ENCODE measurements at regions not wholly inside any gene's neighbourhood (a gene's known extent, or its start where the extent isn't known, plus 50 kb on each side); places are given as distances from the start of the nearest gene placed in this dataset.

GRCh38 chr1:181142096-181142958, 53.8 kb downstream of the IER5 start:
- FAIRE-seq, result peak; percentile 91
- TF ChIP-seq PAX5 (IDR thresholded peaks at IDR 0.05; ENCODE audit: insufficient read depth, low read length, severe bottlenecking) (no peak), TAF1 (IDR thresholded peaks at IDR 0.05; ENCODE audit: low read depth, low read length) (no peak), POLR2AphosphoS5 (IDR thresholded peaks at IDR 0.05; ENCODE audit: low read depth, low read length) (no peak), POLR2A (IDR thresholded peaks at IDR 0.05; ENCODE audit: low read depth, low read length) (no peak), POU2F2 (IDR thresholded peaks at IDR 0.05; ENCODE audit: low read depth, low read length) (0 out of 2 replicates have a peak, but pooled peaks have one; percentile 64), SPI1 (IDR thresholded peaks at IDR 0.05; ENCODE audit: low read depth, low read length) (no peak)
- no peak for DNase-seq (ENCODE audit: insufficient read length, low spot score)

DNA sequence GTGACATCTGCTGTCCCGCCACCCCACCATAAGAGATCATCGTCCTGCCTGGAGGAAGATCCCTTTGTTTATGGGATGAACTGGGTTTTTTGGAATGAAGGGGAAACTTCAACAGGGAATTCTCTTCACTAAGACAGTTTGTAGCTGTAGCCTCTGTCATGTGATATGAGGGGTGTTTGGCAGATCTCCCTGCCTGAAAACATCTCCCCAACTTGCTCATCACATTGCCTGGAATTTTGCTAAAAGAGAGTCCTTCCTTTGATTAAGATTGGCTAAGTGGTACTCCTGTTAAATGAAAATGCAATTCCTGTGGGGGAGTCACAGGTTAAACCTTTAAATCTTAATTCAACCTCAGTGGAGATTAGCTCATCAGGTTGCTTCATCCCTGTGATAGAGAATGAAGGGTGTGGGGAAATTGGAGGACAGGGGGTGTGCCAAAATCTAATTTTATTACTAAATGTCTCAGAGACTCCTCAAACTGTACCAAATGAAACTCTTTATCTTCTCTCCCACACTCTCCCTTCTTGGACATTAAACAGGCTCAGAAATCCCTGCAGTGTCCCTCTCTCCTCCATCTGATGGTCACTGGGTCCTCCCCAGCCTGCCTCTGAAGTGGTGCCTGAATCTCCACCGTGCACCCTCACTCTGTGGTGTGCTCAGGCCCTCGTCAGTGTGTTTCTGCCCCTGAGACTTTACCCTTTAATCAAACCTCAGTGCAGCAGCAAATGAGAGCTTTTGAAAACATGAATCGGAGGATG, 54.8 kb downstream of the IER5 start:
- TF ChIP-seq TAF1 (IDR thresholded peaks at IDR 0.05; ENCODE audit: low read depth, low read length) (no peak), POLR2A (IDR thresholded peaks at IDR 0.05; ENCODE audit: low read depth, low read length) (no peak), POU2F2 (IDR thresholded peaks at IDR 0.05; ENCODE audit: low read depth, low read length) (no peak), SPI1 (IDR thresholded peaks at IDR 0.05; ENCODE audit: low read depth, low read length) (no peak), PAX5 (IDR thresholded peaks at IDR 0.05; ENCODE audit: insufficient read depth, low read length, severe bottlenecking) (no peak), POLR2AphosphoS5 (IDR thresholded peaks at IDR 0.05; ENCODE audit: low read depth, low read length) (no peak)
- FAIRE-seq, result no peak
- no peak for DNase-seq (ENCODE audit: insufficient read length, low spot score)

DNA sequence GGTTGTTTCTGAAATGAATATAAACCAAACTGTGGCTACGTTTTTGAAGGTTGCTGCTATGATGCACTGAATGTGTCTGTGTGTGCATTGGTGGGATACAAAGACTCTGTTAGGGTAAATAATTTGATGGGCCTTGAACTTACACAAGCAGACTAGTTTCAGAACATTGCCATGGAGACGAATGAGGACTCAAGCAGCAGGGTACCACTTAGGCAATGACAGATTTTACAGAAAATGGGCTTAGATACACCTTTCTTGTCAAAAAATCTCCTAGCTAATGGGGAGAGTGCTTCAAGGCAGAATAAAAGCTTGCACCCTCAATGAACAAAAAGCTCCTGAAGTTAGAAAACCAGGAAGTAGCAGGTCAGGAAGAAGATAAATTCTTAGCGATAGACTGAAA, 55.7 kb downstream of the IER5 start:
- no peak for TF ChIP-seq PAX5 (IDR thresholded peaks at IDR 0.05; ENCODE audit: insufficient read depth, low read length, severe bottlenecking)
- no peak for TF ChIP-seq POLR2A (IDR thresholded peaks at IDR 0.05; ENCODE audit: low read depth, low read length)
- no peak for TF ChIP-seq POLR2AphosphoS5 (IDR thresholded peaks at IDR 0.05; ENCODE audit: low read depth, low read length)
- TF ChIP-seq POU2F2 (IDR thresholded peaks at IDR 0.05; ENCODE audit: low read depth, low read length), result no peak
- no peak for TF ChIP-seq SPI1 (IDR thresholded peaks at IDR 0.05; ENCODE audit: low read depth, low read length)
- no peak for TF ChIP-seq TAF1 (IDR thresholded peaks at IDR 0.05; ENCODE audit: low read depth, low read length)
- no peak for DNase-seq (ENCODE audit: insufficient read length, low spot score)
- no peak for FAIRE-seq

DNA sequence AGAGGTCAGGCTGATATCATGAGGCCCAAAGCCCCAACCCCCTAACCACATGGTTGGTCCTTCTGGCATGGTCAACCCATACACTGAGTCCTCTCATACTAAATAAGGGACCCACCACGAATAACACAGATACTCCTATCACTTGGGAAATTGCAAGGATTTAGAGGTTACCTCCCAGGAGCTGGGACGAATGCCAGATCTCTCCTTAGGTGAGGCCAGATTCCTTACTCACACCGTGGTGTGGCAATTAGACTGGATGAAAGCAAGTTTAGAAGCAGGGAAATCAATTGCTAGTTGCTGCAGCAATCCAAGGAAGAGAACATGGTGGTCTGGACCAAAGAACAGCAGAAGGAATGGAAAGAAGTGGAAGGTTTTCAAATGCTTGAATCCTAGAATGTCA, 60.1 kb downstream of the IER5 start:
- FAIRE-seq (no peak), DNase-seq (ENCODE audit: insufficient read length, low spot score) (no peak)
- no peak for TF ChIP-seq POLR2AphosphoS5 (IDR thresholded peaks at IDR 0.05; ENCODE audit: low read depth, low read length)
- no peak for TF ChIP-seq PAX5 (IDR thresholded peaks at IDR 0.05; ENCODE audit: insufficient read depth, low read length, severe bottlenecking)
- no peak for TF ChIP-seq SPI1 (IDR thresholded peaks at IDR 0.05; ENCODE audit: low read depth, low read length)
- no peak for TF ChIP-seq POU2F2 (IDR thresholded peaks at IDR 0.05; ENCODE audit: low read depth, low read length)
- no peak for TF ChIP-seq TAF1 (IDR thresholded peaks at IDR 0.05; ENCODE audit: low read depth, low read length)
- no peak for TF ChIP-seq POLR2A (IDR thresholded peaks at IDR 0.05; ENCODE audit: low read depth, low read length)

DNA sequence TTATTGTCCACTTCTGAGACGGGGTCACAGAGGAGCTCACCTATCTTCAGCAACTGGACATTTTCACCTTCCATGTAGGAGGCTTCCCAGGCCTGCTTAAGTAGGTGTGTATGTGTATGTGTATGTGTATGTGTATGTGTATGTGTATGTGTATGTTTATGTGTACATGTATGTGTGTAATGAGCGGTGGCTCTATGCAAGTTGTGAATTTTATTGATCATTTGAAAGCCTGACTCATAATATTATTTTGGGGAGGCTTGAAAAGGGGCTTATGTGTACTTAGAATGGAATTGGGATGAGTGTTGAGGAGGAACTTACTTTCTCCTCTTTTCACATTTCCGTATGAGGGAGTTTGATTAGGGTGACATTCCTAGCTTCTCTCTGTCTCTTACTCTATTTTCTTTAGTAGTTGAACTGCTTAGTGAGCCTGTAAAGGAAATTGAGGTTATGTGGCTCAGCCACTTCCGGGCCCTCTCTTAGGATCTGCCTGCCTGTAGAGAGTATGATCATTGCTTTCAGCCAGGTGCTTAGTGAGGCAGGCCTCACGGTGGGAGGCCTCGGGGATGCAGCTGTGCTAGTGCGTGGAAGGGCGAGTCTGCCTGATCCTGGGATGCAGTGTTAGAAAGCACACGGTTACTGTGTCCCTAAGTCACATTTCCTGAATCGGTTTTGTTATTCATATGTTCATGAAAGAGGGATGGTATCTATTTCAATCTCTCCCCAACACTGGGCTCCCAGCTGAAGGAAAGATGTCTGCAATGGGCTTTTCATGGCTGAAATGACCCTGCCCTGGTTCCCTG, 61.0 kb downstream of the IER5 start:
- peak; percentile 92 for FAIRE-seq
- 0 out of 2 replicates have a peak, but pooled peaks have one; percentile 28 for TF ChIP-seq POLR2AphosphoS5 (IDR thresholded peaks at IDR 0.05; ENCODE audit: low read depth, low read length)
- 0 out of 2 replicates have a peak, but pooled peaks have one; percentile 45 for TF ChIP-seq POU2F2 (IDR thresholded peaks at IDR 0.05; ENCODE audit: low read depth, low read length)
- peak; percentile 68 for TF ChIP-seq POLR2A (IDR thresholded peaks at IDR 0.05; ENCODE audit: low read depth, low read length)
- no peak for TF ChIP-seq PAX5 (IDR thresholded peaks at IDR 0.05; ENCODE audit: insufficient read depth, low read length, severe bottlenecking)
- peak; percentile 22; the same call in 1 of the 2 replicates for TF ChIP-seq SPI1 (IDR thresholded peaks at IDR 0.05; ENCODE audit: low read depth, low read length)
- DNase-seq (ENCODE audit: insufficient read length, low spot score), result no peak

DNA sequence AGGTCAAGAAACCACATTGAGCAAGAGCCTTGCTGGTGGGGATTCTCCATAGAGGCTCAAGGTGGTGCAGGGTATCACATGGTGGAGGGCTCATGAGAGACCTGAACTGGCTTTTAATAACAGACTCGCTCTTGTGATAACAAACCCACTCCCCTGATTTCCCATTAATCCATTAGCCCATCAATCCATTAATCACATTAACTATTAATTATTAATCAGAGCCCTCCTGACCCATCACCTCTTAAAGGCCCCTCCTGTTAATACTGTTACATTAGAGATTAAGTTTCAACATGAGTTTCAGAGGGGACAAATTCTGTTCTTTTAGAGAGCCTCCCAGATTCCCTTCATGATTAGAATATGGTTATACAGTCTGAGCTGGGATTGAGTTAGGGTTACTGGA, 61.8 kb downstream of the IER5 start:
- no peak for TF ChIP-seq SPI1 (IDR thresholded peaks at IDR 0.05; ENCODE audit: low read depth, low read length)
- no peak for TF ChIP-seq POLR2AphosphoS5 (IDR thresholded peaks at IDR 0.05; ENCODE audit: low read depth, low read length)
- no peak for TF ChIP-seq POLR2A (IDR thresholded peaks at IDR 0.05; ENCODE audit: low read depth, low read length)
- no peak for TF ChIP-seq POU2F2 (IDR thresholded peaks at IDR 0.05; ENCODE audit: low read depth, low read length)
- TF ChIP-seq TAF1 (IDR thresholded peaks at IDR 0.05; ENCODE audit: low read depth, low read length), result no peak
- TF ChIP-seq PAX5 (IDR thresholded peaks at IDR 0.05; ENCODE audit: insufficient read depth, low read length, severe bottlenecking), result no peak
- DNase-seq (ENCODE audit: insufficient read length, low spot score) (no peak), FAIRE-seq (no peak)

DNA sequence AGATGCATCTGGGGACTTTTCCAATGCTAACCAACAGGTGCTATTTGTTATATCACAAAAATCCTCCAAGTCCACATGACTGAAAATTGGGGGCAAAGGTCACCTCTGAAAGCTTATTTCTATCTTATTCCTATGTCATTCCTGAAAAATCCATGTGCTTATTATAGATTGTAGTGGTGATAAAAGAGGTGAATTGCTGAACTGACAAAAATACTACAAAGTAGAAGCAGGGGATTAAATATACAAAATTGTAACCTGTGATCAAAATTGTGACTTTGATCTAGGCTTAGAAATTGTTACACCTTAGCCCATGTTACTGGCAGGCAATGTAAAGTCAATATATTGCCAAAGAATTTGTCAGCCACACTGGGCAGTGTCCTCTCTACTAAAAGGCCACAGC, 62.3 kb downstream of the IER5 start:
- FAIRE-seq (no peak), DNase-seq (ENCODE audit: insufficient read length, low spot score) (no peak)
- TF ChIP-seq PAX5 (IDR thresholded peaks at IDR 0.05; ENCODE audit: insufficient read depth, low read length, severe bottlenecking), result no peak
- no peak for TF ChIP-seq SPI1 (IDR thresholded peaks at IDR 0.05; ENCODE audit: low read depth, low read length)
- no peak for TF ChIP-seq POU2F2 (IDR thresholded peaks at IDR 0.05; ENCODE audit: low read depth, low read length)
- no peak for TF ChIP-seq POLR2A (IDR thresholded peaks at IDR 0.05; ENCODE audit: low read depth, low read length)
- TF ChIP-seq TAF1 (IDR thresholded peaks at IDR 0.05; ENCODE audit: low read depth, low read length), result no peak

DNA sequence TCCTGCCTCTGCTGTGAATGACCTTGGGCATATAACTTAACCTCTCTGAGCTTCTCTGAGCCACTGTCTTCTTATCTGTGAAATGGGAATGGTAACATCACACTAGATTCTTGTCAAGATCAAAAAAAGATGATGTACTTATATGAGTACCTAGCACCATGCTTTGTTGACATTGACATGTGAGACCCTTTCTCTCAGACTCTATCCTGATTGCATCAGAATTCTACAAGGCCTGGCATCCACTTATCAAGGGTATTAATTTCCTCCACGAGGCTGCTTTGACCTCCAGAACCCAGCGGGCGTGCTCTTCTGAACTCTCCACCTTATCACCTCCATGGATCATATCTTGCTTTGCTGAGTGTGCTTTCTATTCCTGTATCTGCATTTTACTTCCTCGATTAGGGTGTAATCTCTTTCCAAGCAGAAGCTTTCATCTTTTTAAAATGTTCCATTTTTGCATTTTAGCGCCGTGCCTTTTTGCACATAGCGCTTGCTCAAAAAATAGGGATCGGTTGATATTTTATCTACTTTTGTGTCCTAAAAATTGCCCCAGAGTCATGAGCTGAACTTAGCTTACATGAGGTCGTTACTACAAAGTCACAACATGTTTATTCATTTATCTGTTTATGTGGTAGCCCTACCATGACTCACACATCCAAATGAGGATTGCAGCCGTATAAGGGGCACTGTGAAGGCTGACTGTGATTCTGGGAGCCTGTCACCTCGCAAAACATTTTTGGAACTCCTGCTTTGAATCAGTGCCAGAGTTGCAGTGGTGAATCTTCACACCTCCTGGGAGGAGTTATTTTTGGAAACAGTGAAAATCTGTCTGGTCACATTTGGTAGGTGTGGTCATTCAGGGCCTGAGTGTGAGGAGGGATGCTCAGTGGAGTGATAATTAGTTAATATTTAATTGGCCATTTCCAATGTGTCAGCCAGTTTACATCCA, 63.2 kb downstream of the IER5 start:
- TF ChIP-seq PAX5 (IDR thresholded peaks at IDR 0.05; ENCODE audit: insufficient read depth, low read length, severe bottlenecking) (no peak), POLR2A (IDR thresholded peaks at IDR 0.05; ENCODE audit: low read depth, low read length) (no peak), POU2F2 (IDR thresholded peaks at IDR 0.05; ENCODE audit: low read depth, low read length) (no peak), TAF1 (IDR thresholded peaks at IDR 0.05; ENCODE audit: low read depth, low read length) (no peak), SPI1 (IDR thresholded peaks at IDR 0.05; ENCODE audit: low read depth, low read length) (no peak), POLR2AphosphoS5 (IDR thresholded peaks at IDR 0.05; ENCODE audit: low read depth, low read length) (no peak)
- DNase-seq (ENCODE audit: insufficient read length, low spot score) (no peak), FAIRE-seq (peak; percentile 33)

Measured in GM12891 (cell line).